OCI-LY7 (cell line): ENCODE measurements at regions not wholly inside any gene's neighbourhood (a gene's known extent, or its start where the extent isn't known, plus 50 kb on each side); places are given as distances from the start of the nearest gene placed in this dataset.

Source experiments
- CTCF ChIP-seq: fragments of 200-600 bp; sonication (generic); conservative IDR thresholded peaks from 2 replicates; pipeline ENCODE4 v1.5.1; 2014; ENCODE audit warnings: mild to moderate bottlenecking, antibody characterized with exemption, low read length, moderate library complexity, mixed read lengths
- EZH2phosphoT487 ChIP-seq: fragments of 200-600 bp; sonication (generic); IDR thresholded peaks from 2 replicates; pipeline ENCODE4 v1.6.1; 2018; ENCODE audit warnings: low read depth, borderline replicate concordance, mild to moderate bottlenecking, mixed run types, antibody characterized with exemption, low read length, moderate library complexity, mixed read lengths

GRCh38 chr15:100758555-100758954 is 121.1 kb upstream of the ALDH1A3 start:
- TF ChIP-seq CTCF = no peak
- no peak for TF ChIP-seq EZH2phosphoT487
